Amniotic epithelial cell (primary cell): ENCODE measurements at regions not wholly inside any gene's neighbourhood (a gene's known extent, or its start where the extent isn't known, plus 50 kb on each side); places are given as distances from the start of the nearest gene placed in this dataset.
"Not testable (repeated sequence)": the region's sequence is repeated elsewhere in the genome, so short reads cannot be mapped to it uniquely, and the experiment has no call there.

Source experiments
- DNase-seq: peaks from one replicate; pipeline ENCODE4 v3.0.0-alpha.2; 2010; ENCODE audit warnings: low read depth

- not testable (repeated sequence) for DNase-seq
Measured at GRCh38 chr9:67708109-67708508, 150.6 kb upstream of the ANKRD20A1 start.

GRCh38 chr9:67711429-67711828 is 147.3 kb upstream of the ANKRD20A1 start:
- DNase-seq: not testable (repeated sequence)

GRCh38 chr9:67711931-67712330 is 146.8 kb upstream of the ANKRD20A1 start:
- peak; percentile 15 for DNase-seq

- DNase-seq: not testable (repeated sequence)
Measured at GRCh38 chr9:67712956-67713355, 145.8 kb upstream of the ANKRD20A1 start.

- DNase-seq: not testable (repeated sequence)
Measured at GRCh38 chr9:67717830-67718388, 140.8 kb upstream of the ANKRD20A1 start.

- not testable (repeated sequence) for DNase-seq
Measured at GRCh38 chr9:67720491-67720890, 138.2 kb upstream of the ANKRD20A1 start.

- DNase-seq: not testable (repeated sequence)
Measured at GRCh38 chr9:67722460-67723090, 136.2 kb upstream of the ANKRD20A1 start.

- not testable (repeated sequence) for DNase-seq
Measured at GRCh38 chr9:67723185-67723584, 135.5 kb upstream of the ANKRD20A1 start.

- DNase-seq: not testable (repeated sequence)
Measured at GRCh38 chr9:67724885-67725284, 133.8 kb upstream of the ANKRD20A1 start.

GRCh38 chr9:67726213-67726988 is 132.3 kb upstream of the ANKRD20A1 start:
- DNase-seq: not testable (repeated sequence)

GRCh38 chr9:67763133-67763532 is 95.6 kb upstream of the ANKRD20A1 start:
- not testable (repeated sequence) for DNase-seq

- not testable (repeated sequence) for DNase-seq
Measured at GRCh38 chr9:67771807-67772206, 86.9 kb upstream of the ANKRD20A1 start.

GRCh38 chr9:67800170-67800569 is 58.6 kb upstream of the ANKRD20A1 start:
- DNase-seq: not testable (repeated sequence)
